ENCODE measurements at regions not wholly inside any gene's neighbourhood (a gene's known extent, or its start where the extent isn't known, plus 50 kb on each side); places are given as distances from the start of the nearest gene placed in this dataset.

GRCh38 chr5:133905424-133905823, 63.0 kb downstream of the C5orf15 start:
- no peak for DNase-seq

- DNase-seq, result no peak
Observed at GRCh38 chr5:133904641-133905040, 63.8 kb downstream of the C5orf15 start.

GRCh38 chr5:133902511-133903118, 65.8 kb downstream of the C5orf15 start:
- DNase-seq, result no peak

- no peak for DNase-seq
Observed at GRCh38 chr5:133900534-133901270, 67.7 kb downstream of the C5orf15 start.

GRCh38 chr5:133899506-133899905, 68.9 kb downstream of the C5orf15 start:
- no peak for DNase-seq

- DNase-seq, result no peak
Observed at GRCh38 chr5:133898440-133898839, 70.0 kb downstream of the C5orf15 start.

GRCh38 chr5:133897431-133897830, 71.0 kb downstream of the C5orf15 start:
- no peak for DNase-seq

- DNase-seq, result no peak
Observed at GRCh38 chr5:133896873-133897272, 71.6 kb downstream of the C5orf15 start.

- no peak for DNase-seq
Observed at GRCh38 chr5:133895979-133896845, 72.2 kb downstream of the C5orf15 start.

- no peak for DNase-seq
Observed at GRCh38 chr5:133894143-133894542, 74.3 kb downstream of the C5orf15 start.

- DNase-seq, result no peak
Observed at GRCh38 chr5:133892774-133893173, 75.7 kb downstream of the C5orf15 start.

GRCh38 chr5:133892306-133892705, 76.1 kb downstream of the C5orf15 start:
- no peak for DNase-seq

GRCh38 chr5:133891390-133891789, 77.0 kb downstream of the C5orf15 start:
- DNase-seq, result no peak

GRCh38 chr5:133890776-133891280, 77.6 kb downstream of the C5orf15 start:
- DNase-seq, result no peak

- no peak for DNase-seq
Observed at GRCh38 chr5:133890314-133890713, 78.1 kb downstream of the C5orf15 start.

GRCh38 chr5:133889271-133889905, 79.0 kb downstream of the C5orf15 start:
- no peak for DNase-seq

GRCh38 chr5:133888625-133888991, 79.8 kb downstream of the C5orf15 start:
- DNase-seq, result no peak

- DNase-seq, result no peak
Observed at GRCh38 chr5:133885566-133885965, 82.9 kb downstream of the C5orf15 start.

GRCh38 chr5:133884569-133885311, 83.7 kb downstream of the C5orf15 start:
- peak; percentile 51 for DNase-seq

GRCh38 chr5:133883916-133884315, 84.5 kb downstream of the C5orf15 start:
- no peak for DNase-seq

- no peak for DNase-seq
Observed at GRCh38 chr5:133882846-133883245, 85.6 kb downstream of the C5orf15 start.

GRCh38 chr5:133882389-133882695, 86.1 kb downstream of the C5orf15 start:
- no peak for DNase-seq

Data from right kidney (tissue), 1 donor.